ENCODE measurements at regions not wholly inside any gene's neighbourhood (a gene's known extent, or its start where the extent isn't known, plus 50 kb on each side); places are given as distances from the start of the nearest gene placed in this dataset.

- intact Hi-C loops (cut with DNase I) = no loop called here
Observed at GRCh38 chr10:31720546-31720945, 208.1 kb downstream of the ARHGAP12 start.

GRCh38 chr10:31709476-31709875, 219.2 kb downstream of the ARHGAP12 start:
- no peak for DNase-seq
- intact Hi-C loops (cut with DNase I) = no loop called here

More at GRCh38 chr10:31720546-31720945, 208.1 kb downstream of the ARHGAP12 start:
- DNase-seq = no peak

- intact Hi-C loops (cut with DNase I) = no loop called here
- DNase-seq = no peak
Observed at GRCh38 chr10:31709028-31709427, 219.6 kb downstream of the ARHGAP12 start.

GRCh38 chr10:31708474-31708873, 220.2 kb downstream of the ARHGAP12 start:
- intact Hi-C loops (cut with DNase I) = no loop called here
- no peak for DNase-seq

GRCh38 chr10:31708046-31708445, 220.6 kb downstream of the ARHGAP12 start:
- no peak for DNase-seq
- intact Hi-C loops (cut with DNase I) = no loop called here

- intact Hi-C loops (cut with DNase I) = no loop called here
- peak in 5 of 10 donors; percentile 35 to 89 (median 52) for DNase-seq
Observed at GRCh38 chr10:31707093-31708039, 221.3 kb downstream of the ARHGAP12 start.

GRCh38 chr10:31706464-31707092, 222.1 kb downstream of the ARHGAP12 start:
- DNase-seq = no peak

GRCh38 chr10:31705136-31705535, 223.5 kb downstream of the ARHGAP12 start:
- intact Hi-C loops (cut with DNase I) = no loop called here
- DNase-seq = no peak

More at GRCh38 chr10:31706464-31707092, 222.1 kb downstream of the ARHGAP12 start:
- intact Hi-C loops (cut with DNase I) = no loop called here

GRCh38 chr10:31704195-31704594, 224.4 kb downstream of the ARHGAP12 start:
- intact Hi-C loops (cut with DNase I) = no loop called here
- no peak for DNase-seq

- intact Hi-C loops (cut with DNase I) = no loop called here
- no peak for DNase-seq
Observed at GRCh38 chr10:31702954-31703353, 225.7 kb downstream of the ARHGAP12 start.

- no peak for DNase-seq
- intact Hi-C loops (cut with DNase I) = no loop called here
Observed at GRCh38 chr10:31702005-31702404, 226.6 kb downstream of the ARHGAP12 start.

GRCh38 chr10:31701546-31701945, 227.1 kb downstream of the ARHGAP12 start:
- intact Hi-C loops (cut with DNase I) = no loop called here
- peak in 1 of 10 donors; percentile 83 for DNase-seq

GRCh38 chr10:31700181-31700611, 228.4 kb downstream of the ARHGAP12 start:
- intact Hi-C loops (cut with DNase I) = no loop called here

GRCh38 chr10:31698181-31698830, 230.3 kb downstream of the ARHGAP12 start:
- DNase-seq = peak in 1 of 10 donors; percentile 61
- intact Hi-C loops (cut with DNase I) = no loop called here

More at GRCh38 chr10:31700181-31700611, 228.4 kb downstream of the ARHGAP12 start:
- DNase-seq = no peak

GRCh38 chr10:31697271-31698180, 231.1 kb downstream of the ARHGAP12 start:
- intact Hi-C loops (cut with DNase I) = no loop called here
- DNase-seq = peak in 9 of 10 donors; percentile 30 to 93 (median 60)

GRCh38 chr10:31694929-31695837, 233.4 kb downstream of the ARHGAP12 start:
- intact Hi-C loops (cut with DNase I) = no loop called here
- no peak for DNase-seq

- no peak for DNase-seq
- intact Hi-C loops (cut with DNase I) = no loop called here
Observed at GRCh38 chr10:31694126-31694685, 234.4 kb downstream of the ARHGAP12 start.

- DNase-seq = no peak
- intact Hi-C loops (cut with DNase I) = no loop called here
Observed at GRCh38 chr10:31693491-31693890, 235.1 kb downstream of the ARHGAP12 start.

- intact Hi-C loops (cut with DNase I) = no loop called here
Observed at GRCh38 chr10:31689233-31689632, 239.4 kb downstream of the ARHGAP12 start.

More at GRCh38 chr10:31689233-31689632, 239.4 kb downstream of the ARHGAP12 start:
- DNase-seq = no peak
